ENCODE measurements at regions not wholly inside any gene's neighbourhood (a gene's known extent, or its start where the extent isn't known, plus 50 kb on each side); places are given as distances from the start of the nearest gene placed in this dataset.

- TF ChIP-seq, protein P1, sequence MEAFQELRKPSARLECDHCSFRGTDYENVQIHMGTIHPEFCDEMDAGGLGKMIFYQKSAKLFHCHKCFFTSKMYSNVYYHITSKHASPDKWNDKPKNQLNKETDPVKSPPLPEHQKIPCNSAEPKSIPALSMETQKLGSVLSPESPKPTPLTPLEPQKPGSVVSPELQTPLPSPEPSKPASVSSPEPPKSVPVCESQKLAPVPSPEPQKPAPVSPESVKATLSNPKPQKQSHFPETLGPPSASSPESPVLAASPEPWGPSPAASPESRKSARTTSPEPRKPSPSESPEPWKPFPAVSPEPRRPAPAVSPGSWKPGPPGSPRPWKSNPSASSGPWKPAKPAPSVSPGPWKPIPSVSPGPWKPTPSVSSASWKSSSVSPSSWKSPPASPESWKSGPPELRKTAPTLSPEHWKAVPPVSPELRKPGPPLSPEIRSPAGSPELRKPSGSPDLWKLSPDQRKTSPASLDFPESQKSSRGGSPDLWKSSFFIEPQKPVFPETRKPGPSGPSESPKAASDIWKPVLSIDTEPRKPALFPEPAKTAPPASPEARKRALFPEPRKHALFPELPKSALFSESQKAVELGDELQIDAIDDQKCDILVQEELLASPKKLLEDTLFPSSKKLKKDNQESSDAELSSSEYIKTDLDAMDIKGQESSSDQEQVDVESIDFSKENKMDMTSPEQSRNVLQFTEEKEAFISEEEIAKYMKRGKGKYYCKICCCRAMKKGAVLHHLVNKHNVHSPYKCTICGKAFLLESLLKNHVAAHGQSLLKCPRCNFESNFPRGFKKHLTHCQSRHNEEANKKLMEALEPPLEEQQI (IDR thresholded peaks at IDR 0.05), result no peak
- TF ChIP-seq ASH1L (IDR thresholded peaks at IDR 0.05; ENCODE audit: borderline replicate concordance, low read depth, partially characterized antibody) (no peak), ZNF655 (CRISPR knock-in tag; IDR thresholded peaks at IDR 0.05) (no peak), PCBP2 (IDR thresholded peaks at IDR 0.05; ENCODE audit: low read depth, low read length, poor library complexity, severe bottlenecking) (no peak), ZKSCAN3 (CRISPR knock-in tag; IDR thresholded peaks at IDR 0.05) (no peak), USF2 (CRISPR knock-in tag; IDR thresholded peaks at IDR 0.05) (no peak), IFI16 (CRISPR knock-in tag; IDR thresholded peaks at IDR 0.05) (no peak), KAT7 (CRISPR knock-in tag; IDR thresholded peaks at IDR 0.05; ENCODE audit: borderline replicate concordance) (no peak), MBD1 (CRISPR knock-in tag; IDR thresholded peaks at IDR 0.05) (no peak), ZNF780A (CRISPR knock-in tag; IDR thresholded peaks at IDR 0.05) (no peak), ZNF764 (CRISPR knock-in tag; IDR thresholded peaks at IDR 0.05; ENCODE audit: low read depth) (no peak), GABPB2 (CRISPR knock-in tag; conservative IDR thresholded peaks at IDR 0.05) (no peak)
Observed at GRCh38 chr3:190227064-190227463, 95.2 kb downstream of the CLDN1 start (continued).

Data from K562 (cell line).